ENCODE measurements at regions not wholly inside any gene's neighbourhood (a gene's known extent, or its start where the extent isn't known, plus 50 kb on each side); places are given as distances from the start of the nearest gene placed in this dataset.

DNA sequence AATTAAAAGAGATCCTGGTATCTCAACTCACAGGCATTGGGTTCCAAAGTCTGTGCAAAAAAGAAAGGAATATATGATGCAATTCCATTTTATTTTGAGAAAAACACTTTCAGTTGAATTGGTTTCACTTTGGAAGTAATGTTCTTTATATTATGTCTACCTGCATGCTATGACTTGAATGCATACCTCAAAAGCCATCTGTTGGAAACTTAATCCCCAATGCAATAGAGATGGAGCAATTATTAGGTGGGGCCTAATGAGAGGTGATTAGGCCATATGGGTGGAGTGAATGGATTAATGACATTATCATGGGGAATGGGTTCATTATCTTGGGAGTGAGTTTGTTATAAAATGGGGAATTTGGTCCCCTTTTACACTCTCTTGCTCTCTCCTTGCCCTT lies 293.3 kb downstream of the CSNK1G3 start:
- Histone ChIP-seq H3K4me3 (ENCODE audit: low read length) (no peak overlapping the region), H3K27me3 (ENCODE audit: insufficient read depth, low read length) (no peaks in the 10 kb centered on the region), H3K4me1 (ENCODE audit: insufficient read depth, low read length) (no peaks in the 10 kb centered on the region), H3K9me3 (ENCODE audit: low read depth, low read length) (no peaks in the 10 kb centered on the region)

DNA sequence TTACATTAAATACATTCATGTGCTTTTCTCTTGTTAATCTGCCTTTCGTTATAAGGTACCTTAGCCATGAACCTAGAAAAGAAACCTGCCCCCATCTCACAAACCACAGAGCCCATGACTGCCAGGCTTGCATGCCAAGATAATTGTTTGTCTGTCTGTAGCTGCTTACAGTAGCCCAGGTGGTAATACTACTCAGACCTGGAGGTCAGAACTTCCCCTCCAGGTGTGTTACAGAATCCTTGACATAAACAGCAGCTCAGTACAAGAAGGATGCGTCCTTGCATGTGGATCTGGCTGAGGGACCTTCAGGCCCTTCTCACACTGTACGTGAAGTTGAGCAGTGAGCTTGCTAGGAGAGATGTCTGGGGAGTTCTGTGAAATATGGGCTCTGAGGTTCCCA lies 291.4 kb downstream of the CSNK1G3 start:
- Histone ChIP-seq H3K27me3 (ENCODE audit: insufficient read depth, low read length) (no peaks in the 10 kb centered on the region), H3K9me3 (ENCODE audit: low read depth, low read length) (no peaks in the 10 kb centered on the region), H3K4me1 (ENCODE audit: insufficient read depth, low read length) (no peaks in the 10 kb centered on the region)

DNA sequence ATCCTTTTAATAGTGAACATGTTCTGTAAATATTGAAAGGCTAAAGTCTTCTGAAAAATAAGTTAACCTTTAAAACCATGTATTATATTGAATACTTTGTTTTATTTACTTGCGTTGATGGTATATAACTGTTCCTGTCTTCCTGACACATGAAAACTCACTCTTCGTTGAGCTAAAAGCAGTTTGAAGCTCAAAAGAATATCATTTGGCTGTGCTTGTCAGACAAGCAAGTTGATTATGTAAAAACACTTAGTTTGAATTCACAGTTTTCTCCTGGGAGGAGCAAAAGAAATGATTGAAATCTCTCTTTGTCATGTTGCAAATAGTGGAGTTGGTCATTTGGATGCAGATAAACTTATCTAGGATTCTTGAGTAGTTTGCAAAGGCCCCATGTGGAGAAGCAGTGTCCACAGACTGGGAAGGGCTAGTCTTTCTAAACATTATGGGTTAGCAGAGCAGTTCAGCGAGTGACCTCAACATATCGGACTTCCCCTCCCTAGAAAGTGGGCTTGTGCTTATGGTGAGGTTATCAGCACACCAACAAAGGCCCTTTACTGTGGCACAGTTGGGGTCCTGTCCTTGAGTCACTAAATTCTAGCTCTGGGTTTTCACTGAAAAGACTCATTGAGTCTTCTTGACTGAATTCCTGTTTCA lies 290.4 kb downstream of the CSNK1G3 start:
- no peaks in the 10 kb centered on the region for H3K4me1 ChIP-seq (ENCODE audit: insufficient read depth, low read length)
- no peak overlapping the region for H3K4me3 ChIP-seq (ENCODE audit: low read length)
- H3K27me3 ChIP-seq (ENCODE audit: insufficient read depth, low read length) = no peaks in the 10 kb centered on the region
- no peaks in the 10 kb centered on the region for H3K9me3 ChIP-seq (ENCODE audit: low read depth, low read length)

More for the DNA sequence above, 291.4 kb downstream of the CSNK1G3 start:
- no peak overlapping the region for H3K4me3 ChIP-seq (ENCODE audit: low read length)

DNA sequence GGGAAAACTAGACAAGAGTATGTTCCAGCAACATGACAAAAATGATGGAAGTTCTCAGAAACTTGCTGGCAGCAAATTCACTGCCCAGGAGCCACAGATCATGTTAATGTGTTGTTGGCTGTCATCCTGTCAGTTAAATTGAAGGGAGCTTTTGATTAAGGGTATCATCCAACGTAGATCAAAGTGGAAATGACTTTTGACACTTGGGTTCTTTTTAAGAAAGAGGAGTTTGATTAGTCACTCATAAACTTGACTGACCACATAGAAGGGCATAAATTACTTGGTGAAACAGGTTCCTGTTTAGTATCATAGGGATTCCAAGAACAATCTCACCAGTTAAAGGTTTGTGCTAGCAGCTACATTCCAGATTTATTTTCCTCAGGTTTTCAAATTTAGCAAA lies 288.7 kb downstream of the CSNK1G3 start:
- Histone ChIP-seq H3K4me1 (ENCODE audit: insufficient read depth, low read length) (no peaks in the 10 kb centered on the region), H3K9me3 (ENCODE audit: low read depth, low read length) (no peaks in the 10 kb centered on the region), H3K4me3 (ENCODE audit: low read length) (no peak overlapping the region), H3K27me3 (ENCODE audit: insufficient read depth, low read length) (no peaks in the 10 kb centered on the region)

DNA sequence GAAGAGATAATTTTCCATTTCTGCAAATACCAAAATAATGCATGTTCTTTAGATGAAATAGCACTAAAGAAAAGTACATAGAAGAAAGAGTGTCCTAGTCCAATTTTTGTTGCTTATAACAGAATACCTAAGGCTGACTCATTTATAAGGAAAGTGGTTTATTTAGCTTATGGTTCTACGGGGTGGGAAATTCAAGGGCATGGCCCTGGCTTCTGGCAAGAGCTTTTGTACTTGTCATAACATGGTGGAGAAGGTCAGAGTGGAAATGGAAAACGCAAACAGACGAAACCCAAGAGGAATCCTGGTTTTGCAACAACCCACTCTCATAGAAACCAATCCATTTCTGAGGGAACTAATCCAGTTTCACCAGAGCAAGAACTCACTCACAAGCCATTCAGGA lies 283.7 kb downstream of the CSNK1G3 start:
- H3K4me1 ChIP-seq (ENCODE audit: insufficient read depth, low read length) = no peaks in the 10 kb centered on the region
- no peak overlapping the region for H3K4me3 ChIP-seq (ENCODE audit: low read length)
- peaks cover 9% of the 10 kb centered on the region for H3K9me3 ChIP-seq (ENCODE audit: low read depth, low read length)
- no peaks in the 10 kb centered on the region for H3K27me3 ChIP-seq (ENCODE audit: insufficient read depth, low read length)

DNA sequence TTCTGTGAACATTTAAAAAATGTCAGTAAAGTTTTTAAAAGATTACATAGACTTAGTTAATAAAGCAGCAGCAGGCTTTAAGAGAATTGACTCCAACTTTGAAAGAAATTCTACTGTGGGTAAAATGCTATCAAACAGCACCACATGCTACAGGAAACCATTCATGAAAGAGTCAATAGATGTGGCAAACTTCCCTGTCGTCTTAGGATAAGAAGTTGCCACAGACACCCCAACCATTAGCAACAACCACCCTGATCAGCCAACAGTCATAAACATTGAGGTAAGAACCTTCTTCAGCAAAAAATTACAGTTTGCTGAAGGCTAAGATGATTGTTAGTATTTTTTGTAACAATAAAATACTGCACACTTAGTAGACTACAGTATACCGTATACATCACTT lies 278.2 kb downstream of the CSNK1G3 start:
- Histone ChIP-seq H3K9me3 (ENCODE audit: low read depth, low read length) (peaks cover 13% of the 10 kb centered on the region), H3K4me1 (ENCODE audit: insufficient read depth, low read length) (no peaks in the 10 kb centered on the region), H3K27me3 (ENCODE audit: insufficient read depth, low read length) (no peaks in the 10 kb centered on the region)

DNA sequence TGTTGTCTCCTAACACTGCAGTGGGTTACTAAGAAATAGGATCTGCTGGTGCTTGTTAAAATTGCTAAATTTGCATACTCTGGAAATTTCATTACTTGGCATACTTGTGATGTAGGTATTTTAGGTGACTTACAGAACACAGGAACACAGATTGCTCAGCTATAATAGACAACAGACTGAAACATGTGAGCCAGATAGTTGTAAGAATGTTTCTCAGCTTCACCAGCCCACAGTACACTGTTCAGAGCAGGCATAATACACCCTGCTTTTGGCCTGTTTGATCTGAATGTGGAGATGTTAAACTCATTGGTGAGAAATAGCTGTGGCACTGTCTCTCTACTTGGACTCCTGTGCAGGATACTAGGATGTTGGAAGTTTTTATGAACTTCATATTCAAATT lies 275.7 kb downstream of the CSNK1G3 start:
- no peaks in the 10 kb centered on the region for H3K27me3 ChIP-seq (ENCODE audit: insufficient read depth, low read length)
- no peaks in the 10 kb centered on the region for H3K4me1 ChIP-seq (ENCODE audit: insufficient read depth, low read length)
- H3K4me3 ChIP-seq (ENCODE audit: low read length) = no peak overlapping the region
- H3K9me3 ChIP-seq (ENCODE audit: low read depth, low read length) = peaks cover 7% of the 10 kb centered on the region

More for the DNA sequence above, 278.2 kb downstream of the CSNK1G3 start:
- H3K4me3 ChIP-seq (ENCODE audit: low read length) = no peak overlapping the region

DNA sequence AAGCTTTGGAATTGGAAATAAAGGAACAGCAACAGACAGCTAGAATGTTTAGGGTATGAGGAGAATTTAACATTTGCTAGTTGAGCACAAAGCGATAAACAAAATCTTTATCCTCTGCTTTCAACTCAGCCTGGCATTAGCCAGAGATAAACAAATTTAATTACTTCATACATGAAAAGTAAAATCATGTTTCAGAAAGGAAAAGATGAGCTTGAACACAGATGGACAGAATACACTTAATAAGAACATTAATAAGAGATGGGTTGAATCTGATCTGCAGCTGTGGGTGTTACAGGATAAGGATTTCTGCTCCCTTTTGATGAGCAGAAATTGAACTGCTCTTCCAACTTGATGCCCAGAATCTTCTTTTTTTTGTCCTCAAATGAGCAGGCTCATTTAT lies 275.2 kb downstream of the CSNK1G3 start:
- H3K9me3 ChIP-seq (ENCODE audit: low read depth, low read length) = peaks cover 7% of the 10 kb centered on the region
- no peaks in the 10 kb centered on the region for H3K4me1 ChIP-seq (ENCODE audit: insufficient read depth, low read length)
- no peak overlapping the region for H3K4me3 ChIP-seq (ENCODE audit: low read length)
- no peaks in the 10 kb centered on the region for H3K27me3 ChIP-seq (ENCODE audit: insufficient read depth, low read length)

DNA sequence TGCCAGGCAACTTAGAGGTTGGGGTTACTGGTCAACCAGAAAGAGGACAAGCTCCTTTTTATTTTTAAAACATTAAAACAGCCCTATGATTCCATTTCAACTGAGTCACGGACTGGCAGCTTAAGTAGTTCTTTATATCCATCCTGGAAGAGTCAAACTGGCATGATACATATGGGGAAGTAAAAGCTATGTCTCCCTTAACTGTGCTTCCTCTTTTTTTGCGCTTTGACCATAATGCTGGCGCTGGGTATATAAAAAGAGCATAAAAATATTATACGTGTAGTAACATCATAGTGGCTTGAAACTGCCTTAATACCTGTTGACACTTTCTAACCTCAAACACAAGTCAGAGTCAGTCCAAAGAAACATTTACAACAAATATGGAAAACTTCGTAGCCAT lies 274.4 kb downstream of the CSNK1G3 start:
- H3K9me3 ChIP-seq (ENCODE audit: low read depth, low read length) = peaks cover 7% of the 10 kb centered on the region
- H3K27me3 ChIP-seq (ENCODE audit: insufficient read depth, low read length) = no peaks in the 10 kb centered on the region
- H3K4me1 ChIP-seq (ENCODE audit: insufficient read depth, low read length) = no peaks in the 10 kb centered on the region
- no peak overlapping the region for H3K4me3 ChIP-seq (ENCODE audit: low read length)

DNA sequence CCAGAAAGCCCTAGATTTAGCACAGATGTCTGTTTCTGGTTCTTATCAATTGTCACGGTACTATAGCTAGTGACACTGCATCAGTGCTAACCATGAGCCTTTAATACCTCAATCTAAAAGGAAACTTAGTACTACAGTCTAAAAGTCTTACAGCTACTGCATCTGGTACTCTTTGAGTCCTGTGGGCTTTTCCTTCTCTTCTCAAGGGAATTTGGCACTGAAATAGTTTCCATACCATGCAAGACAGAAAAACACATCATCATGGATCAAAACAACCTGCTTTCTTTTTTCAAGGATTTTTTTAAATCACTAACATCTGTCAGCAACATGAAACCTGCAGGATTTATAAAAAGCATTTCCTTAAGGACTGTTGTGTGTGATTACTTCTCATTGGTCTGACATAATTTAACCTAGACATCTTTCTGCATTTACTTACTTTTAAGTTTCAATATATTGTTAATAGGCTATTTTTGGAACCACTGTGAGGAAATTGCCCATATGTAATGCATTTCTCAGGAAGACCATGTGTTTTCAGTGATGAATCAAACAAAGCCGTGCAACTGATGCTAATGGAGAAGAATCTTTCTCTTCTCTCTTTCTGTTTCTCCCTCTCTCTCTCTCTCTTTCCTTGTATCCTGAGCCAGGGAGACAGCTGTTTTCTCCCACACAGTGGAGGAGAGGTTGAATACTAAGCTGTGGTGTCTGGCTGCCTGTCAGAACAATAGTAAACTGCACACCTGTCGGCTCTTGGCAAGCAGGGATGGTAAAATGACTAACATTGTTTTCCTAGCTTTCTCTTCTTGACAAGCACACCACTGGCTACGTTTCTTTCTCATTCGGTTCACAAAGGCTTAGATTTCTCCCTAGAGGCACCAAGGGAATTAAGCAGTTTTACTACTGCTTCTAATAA lies 273.4 kb downstream of the CSNK1G3 start:
- H3K27me3 ChIP-seq (ENCODE audit: insufficient read depth, low read length) = no peaks in the 10 kb centered on the region
- no peak overlapping the region for H3K4me3 ChIP-seq (ENCODE audit: low read length)
- peaks cover 7% of the 10 kb centered on the region for H3K9me3 ChIP-seq (ENCODE audit: low read depth, low read length)
- no peaks in the 10 kb centered on the region for H3K4me1 ChIP-seq (ENCODE audit: insufficient read depth, low read length)

DNA sequence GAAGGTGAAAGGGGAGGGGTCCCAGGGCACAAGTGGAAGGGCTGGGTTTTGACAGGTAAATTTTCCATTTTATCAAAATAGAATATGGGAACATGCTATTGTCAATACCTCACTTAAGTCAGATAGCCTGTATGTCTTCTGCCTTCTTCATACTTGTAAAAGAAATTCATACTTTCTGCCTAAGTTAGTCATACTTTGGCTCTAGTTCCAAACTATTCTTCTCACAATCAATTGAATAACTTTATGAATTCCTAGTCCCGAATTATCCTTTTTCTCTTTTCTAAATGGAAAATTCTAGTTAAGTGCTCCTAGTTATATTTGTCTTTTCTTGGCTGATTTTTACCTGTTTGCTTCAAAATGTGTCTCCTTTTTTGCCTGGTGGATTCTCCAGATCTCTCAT lies 271.4 kb downstream of the CSNK1G3 start:
- Histone ChIP-seq H3K4me1 (ENCODE audit: insufficient read depth, low read length) (no peaks in the 10 kb centered on the region), H3K9me3 (ENCODE audit: low read depth, low read length) (no peaks in the 10 kb centered on the region), H3K4me3 (ENCODE audit: low read length) (no peak overlapping the region), H3K27me3 (ENCODE audit: insufficient read depth, low read length) (no peaks in the 10 kb centered on the region)

DNA sequence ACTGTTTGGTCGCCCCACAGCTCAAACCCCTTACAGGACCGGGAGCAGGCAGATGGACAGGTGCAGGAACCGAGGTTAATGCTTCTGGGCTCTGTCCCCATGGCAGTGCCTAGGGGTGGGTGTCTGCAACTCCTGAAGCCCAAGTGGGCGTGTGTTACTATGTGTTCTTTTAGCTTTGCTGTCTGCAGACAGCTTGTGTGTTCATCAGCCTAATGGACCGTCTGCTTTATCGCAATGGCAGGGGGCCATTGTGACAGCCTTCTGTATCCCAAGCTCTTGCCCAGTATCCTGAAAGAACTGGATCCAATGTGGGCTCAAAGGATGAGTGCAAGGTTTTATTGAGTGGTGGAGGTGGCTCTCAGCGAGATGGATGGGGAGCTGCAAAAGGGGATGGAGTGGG lies 266.7 kb downstream of the CSNK1G3 start:
- Histone ChIP-seq H3K4me3 (ENCODE audit: low read length) (no peak overlapping the region), H3K9me3 (ENCODE audit: low read depth, low read length) (no peaks in the 10 kb centered on the region), H3K27me3 (ENCODE audit: insufficient read depth, low read length) (no peaks in the 10 kb centered on the region), H3K4me1 (ENCODE audit: insufficient read depth, low read length) (no peaks in the 10 kb centered on the region)

DNA sequence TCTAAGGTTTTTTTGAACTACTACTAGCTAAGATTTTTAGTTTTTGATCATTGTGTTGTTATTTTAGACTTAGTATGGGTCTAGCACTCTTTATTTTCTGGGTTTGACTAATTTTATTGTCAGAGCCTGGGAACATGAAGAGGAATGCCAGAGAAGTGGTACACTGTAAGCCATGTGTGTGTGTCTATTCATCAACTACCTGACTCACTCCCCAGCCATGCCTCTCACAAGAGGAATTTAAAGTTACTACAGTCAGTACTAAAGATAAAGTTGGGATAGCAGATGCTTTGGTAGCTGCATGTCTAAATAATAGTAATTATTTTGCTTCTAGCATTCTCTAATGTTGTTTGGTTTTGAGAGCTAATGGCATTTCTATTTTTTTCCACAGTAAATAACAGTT lies 264.8 kb downstream of the CSNK1G3 start:
- Histone ChIP-seq H3K27me3 (ENCODE audit: insufficient read depth, low read length) (no peaks in the 10 kb centered on the region), H3K9me3 (ENCODE audit: low read depth, low read length) (peaks cover 4% of the 10 kb centered on the region), H3K4me3 (ENCODE audit: low read length) (no peak overlapping the region), H3K4me1 (ENCODE audit: insufficient read depth, low read length) (no peaks in the 10 kb centered on the region)

DNA sequence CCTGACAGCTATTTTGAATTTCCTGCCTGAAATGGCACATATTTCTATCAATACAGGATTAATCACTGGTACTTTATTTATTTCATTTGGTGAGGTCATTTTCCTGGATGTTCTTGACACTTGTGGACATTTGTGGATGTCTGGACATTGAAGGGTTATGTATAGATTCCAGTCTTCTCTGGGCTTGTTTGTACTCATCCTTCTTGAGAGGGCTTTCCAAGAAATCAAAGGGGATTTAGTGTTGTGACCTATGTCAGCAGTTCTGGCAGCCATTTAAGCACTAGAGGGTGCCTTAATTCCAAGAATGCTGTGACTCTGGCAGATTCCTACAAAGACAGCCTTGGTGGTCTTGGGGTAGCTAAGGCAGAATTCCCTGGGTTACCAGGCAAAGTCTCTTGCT lies 259.7 kb downstream of the CSNK1G3 start:
- H3K4me3 ChIP-seq (ENCODE audit: low read length) = no peak overlapping the region
- H3K27me3 ChIP-seq (ENCODE audit: insufficient read depth, low read length) = no peaks in the 10 kb centered on the region
- H3K9me3 ChIP-seq (ENCODE audit: low read depth, low read length) = peaks cover 7% of the 10 kb centered on the region
- H3K4me1 ChIP-seq (ENCODE audit: insufficient read depth, low read length) = no peaks in the 10 kb centered on the region

DNA sequence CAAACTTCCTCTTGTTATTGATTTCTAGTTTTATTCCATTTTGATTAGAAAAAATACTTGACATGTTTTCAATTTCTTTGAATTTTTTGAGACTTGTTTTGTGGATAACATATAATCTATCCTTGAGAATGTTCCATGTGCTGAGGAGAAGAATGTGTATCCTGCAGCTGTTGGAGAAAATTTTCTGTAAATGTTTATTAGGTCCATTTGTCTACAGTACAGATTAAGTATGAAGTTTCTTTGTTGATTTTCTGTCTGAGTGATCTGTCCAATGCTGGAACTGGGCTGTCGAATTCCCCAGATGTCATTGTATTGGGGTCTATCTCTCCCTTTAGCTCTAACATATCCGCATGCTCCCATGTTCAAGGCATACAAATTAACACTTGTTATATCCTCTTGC lies 251.2 kb downstream of the CSNK1G3 start:
- no peaks in the 10 kb centered on the region for H3K4me1 ChIP-seq (ENCODE audit: insufficient read depth, low read length)
- peaks cover 8% of the 10 kb centered on the region for H3K9me3 ChIP-seq (ENCODE audit: low read depth, low read length)
- no peaks in the 10 kb centered on the region for H3K27me3 ChIP-seq (ENCODE audit: insufficient read depth, low read length)
- H3K4me3 ChIP-seq (ENCODE audit: low read length) = no peak overlapping the region

DNA sequence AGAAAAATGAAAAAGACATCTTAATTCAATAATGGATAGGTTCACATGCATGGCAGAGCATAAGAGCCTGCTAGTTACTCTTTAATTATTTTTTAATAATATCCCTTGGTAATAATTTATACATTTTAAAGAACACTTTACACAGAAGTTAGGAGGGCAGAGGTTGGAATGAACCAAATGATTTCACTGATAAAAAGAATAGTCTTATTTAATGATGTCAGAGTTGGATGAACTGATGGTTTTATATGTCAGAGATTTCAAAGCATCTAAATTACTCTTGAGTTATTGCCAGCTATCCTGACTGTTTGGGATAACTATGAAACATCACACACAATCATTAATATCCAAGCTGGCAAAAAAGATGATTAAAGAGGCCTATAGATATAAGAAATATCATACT lies 244.8 kb downstream of the CSNK1G3 start:
- peaks cover 8% of the 10 kb centered on the region for H3K9me3 ChIP-seq (ENCODE audit: low read depth, low read length)
- no peaks in the 10 kb centered on the region for H3K4me1 ChIP-seq (ENCODE audit: insufficient read depth, low read length)
- no peak overlapping the region for H3K4me3 ChIP-seq (ENCODE audit: low read length)
- H3K27me3 ChIP-seq (ENCODE audit: insufficient read depth, low read length) = no peaks in the 10 kb centered on the region

Data from mononuclear cell (primary cell).